ENCODE measurements at regions not wholly inside any gene's neighbourhood (a gene's known extent, or its start where the extent isn't known, plus 50 kb on each side); places are given as distances from the start of the nearest gene placed in this dataset.

DNA sequence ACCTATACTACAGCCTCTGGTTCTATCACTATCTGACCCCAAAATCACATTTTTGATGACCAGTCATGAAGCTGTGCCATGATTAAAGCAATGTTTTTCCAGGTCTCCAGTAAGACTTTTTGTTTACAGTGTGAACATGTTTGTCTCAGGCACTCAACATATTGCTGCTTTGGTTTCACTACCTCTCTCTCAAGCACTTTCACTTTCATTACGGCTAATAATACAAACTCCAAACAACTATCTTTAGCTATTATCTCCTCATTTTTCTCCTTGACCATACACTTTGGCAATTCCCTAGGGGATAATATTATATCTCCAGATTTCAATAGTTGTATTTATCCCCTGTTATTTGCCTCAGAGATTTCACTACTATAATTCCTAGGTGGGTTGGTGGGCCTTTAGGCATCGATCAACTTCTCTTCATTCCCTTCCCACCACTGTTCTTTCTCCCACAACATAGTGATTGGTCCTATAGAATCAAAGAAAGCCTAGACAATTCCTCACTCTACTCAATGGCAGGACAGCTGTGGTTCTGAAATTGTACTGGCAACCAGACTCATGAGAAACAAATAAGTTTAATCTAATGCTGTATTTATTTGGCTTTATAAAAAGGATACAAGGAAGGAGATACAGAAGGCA is 261.4 kb upstream of the ZWINT start:
- no peak for DNase-seq
- ATAC-seq = no peak
- no peaks in the 10 kb centered on the region for H3K36me3 Mint-ChIP-seq (ENCODE audit: low read depth)
- H3K9me3 Mint-ChIP-seq = peaks cover 12% of the 10 kb centered on the region
- H3K4me3 Mint-ChIP-seq = no peak overlapping the region
- no peak overlapping the region for H3K27ac Mint-ChIP-seq
- TF ChIP-seq, protein P1, sequence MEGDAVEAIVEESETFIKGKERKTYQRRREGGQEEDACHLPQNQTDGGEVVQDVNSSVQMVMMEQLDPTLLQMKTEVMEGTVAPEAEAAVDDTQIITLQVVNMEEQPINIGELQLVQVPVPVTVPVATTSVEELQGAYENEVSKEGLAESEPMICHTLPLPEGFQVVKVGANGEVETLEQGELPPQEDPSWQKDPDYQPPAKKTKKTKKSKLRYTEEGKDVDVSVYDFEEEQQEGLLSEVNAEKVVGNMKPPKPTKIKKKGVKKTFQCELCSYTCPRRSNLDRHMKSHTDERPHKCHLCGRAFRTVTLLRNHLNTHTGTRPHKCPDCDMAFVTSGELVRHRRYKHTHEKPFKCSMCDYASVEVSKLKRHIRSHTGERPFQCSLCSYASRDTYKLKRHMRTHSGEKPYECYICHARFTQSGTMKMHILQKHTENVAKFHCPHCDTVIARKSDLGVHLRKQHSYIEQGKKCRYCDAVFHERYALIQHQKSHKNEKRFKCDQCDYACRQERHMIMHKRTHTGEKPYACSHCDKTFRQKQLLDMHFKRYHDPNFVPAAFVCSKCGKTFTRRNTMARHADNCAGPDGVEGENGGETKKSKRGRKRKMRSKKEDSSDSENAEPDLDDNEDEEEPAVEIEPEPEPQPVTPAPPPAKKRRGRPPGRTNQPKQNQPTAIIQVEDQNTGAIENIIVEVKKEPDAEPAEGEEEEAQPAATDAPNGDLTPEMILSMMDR (IDR thresholded peaks at IDR 0.05) = no peak
- ChIA-PET POLR2A (no interaction called here), CTCF (no interaction called here)
- intact Hi-C loops (cut with micrococcal nuclease) = no loop called here
- no peaks in the 10 kb centered on the region for H3K4me1 Mint-ChIP-seq (ENCODE audit: low read depth)
- H3K27me3 Mint-ChIP-seq = no peaks in the 10 kb centered on the region

DNA sequence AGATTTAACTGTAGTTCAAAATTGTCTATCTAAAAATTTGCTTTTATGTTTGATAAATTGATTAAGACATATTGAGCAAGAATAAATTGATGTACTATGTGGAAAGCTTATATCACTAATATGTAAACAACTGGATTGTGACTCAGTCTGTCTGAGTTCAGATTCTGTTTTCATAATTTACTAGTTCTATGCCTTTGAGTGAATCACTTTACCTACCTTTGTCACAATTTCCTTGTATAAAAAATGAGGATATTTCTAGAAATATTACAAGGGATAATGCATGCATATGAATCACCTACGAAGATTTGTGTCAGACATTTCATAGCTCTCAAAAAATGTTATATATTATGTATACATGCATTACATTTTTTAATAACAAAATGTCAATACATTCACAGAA is 245.1 kb upstream of the ZWINT start:
- Mint-ChIP-seq H3K4me1 (ENCODE audit: low read depth) (no peaks in the 10 kb centered on the region), H3K27me3 (no peaks in the 10 kb centered on the region), H3K36me3 (ENCODE audit: low read depth) (no peaks in the 10 kb centered on the region), H3K4me3 (no peak overlapping the region), H3K9me3 (no peaks in the 10 kb centered on the region), H3K27ac (no peak overlapping the region)
- TF ChIP-seq, protein P1 (IDR thresholded peaks at IDR 0.05) = no peak
- DNase-seq (no peak), ATAC-seq (no peak)
- POLR2A ChIA-PET = no interaction called here
- intact Hi-C loops (cut with micrococcal nuclease) = no loop called here
- CTCF ChIA-PET = no interaction called here

DNA sequence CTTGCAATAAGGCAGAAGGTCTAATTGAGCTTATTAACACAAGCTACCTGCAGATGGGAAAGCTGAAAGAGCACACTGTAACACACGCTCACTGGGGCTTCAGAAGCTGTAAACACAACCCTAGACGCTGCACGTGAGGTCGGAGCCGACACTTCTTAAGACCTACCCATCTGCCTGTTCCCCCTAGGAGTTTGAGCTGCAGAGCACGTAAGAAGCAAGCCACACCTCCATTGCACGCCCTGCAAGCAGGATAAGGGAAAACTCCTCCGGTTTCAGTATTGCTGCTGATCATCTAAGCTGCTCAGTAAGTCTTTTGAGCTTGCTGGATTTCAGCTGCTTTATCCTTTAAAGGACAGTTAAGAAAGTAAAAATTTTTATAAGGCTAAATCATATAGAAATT is 244.0 kb upstream of the ZWINT start:
- POLR2A ChIA-PET = no interaction called here
- ATAC-seq (no peak), DNase-seq (no peak)
- Mint-ChIP-seq H3K27me3 (no peaks in the 10 kb centered on the region), H3K9me3 (no peaks in the 10 kb centered on the region), H3K4me3 (no peak overlapping the region), H3K36me3 (ENCODE audit: low read depth) (no peaks in the 10 kb centered on the region), H3K27ac (no peak overlapping the region), H3K4me1 (ENCODE audit: low read depth) (no peaks in the 10 kb centered on the region)
- intact Hi-C loops (cut with micrococcal nuclease) = no loop called here
- TF ChIP-seq, protein P1 (IDR thresholded peaks at IDR 0.05) = no peak
- CTCF ChIA-PET = interaction anchor here (1.3 kb wide), 1 partner anchor 10 kb away, joined by 3 read pairs; no protein-coding TSS in a partner anchor

DNA sequence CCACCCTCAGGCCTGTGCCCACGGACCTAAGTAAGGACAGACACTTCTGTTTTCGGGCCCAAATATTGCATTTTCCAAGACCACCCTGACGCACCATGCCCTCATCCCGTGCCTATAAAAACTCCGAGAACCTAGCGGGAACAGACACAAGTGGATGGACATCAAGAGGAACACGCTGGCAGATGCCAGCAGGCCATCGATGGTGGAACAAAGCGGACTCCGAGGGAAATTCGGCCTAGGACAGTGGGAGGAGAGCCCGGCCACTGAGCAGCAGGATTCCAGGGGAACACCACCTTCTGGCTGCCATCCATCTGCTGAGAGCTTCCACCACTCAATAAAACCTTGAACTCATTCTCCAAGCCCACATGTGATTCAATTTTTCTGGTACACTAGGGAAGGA is 243.6 kb upstream of the ZWINT start:
- CTCF ChIA-PET = interaction anchor here (1.3 kb wide), 1 partner anchor 10 kb away, joined by 3 read pairs; no protein-coding TSS in a partner anchor
- POLR2A ChIA-PET = no interaction called here
- H3K36me3 Mint-ChIP-seq (ENCODE audit: low read depth) = no peaks in the 10 kb centered on the region
- intact Hi-C loops (cut with micrococcal nuclease) = no loop called here
- no peaks in the 10 kb centered on the region for H3K9me3 Mint-ChIP-seq
- H3K4me1 Mint-ChIP-seq (ENCODE audit: low read depth) = no peaks in the 10 kb centered on the region
- ATAC-seq = no peak
- H3K4me3 Mint-ChIP-seq = no peak overlapping the region
- no peak overlapping the region for H3K27ac Mint-ChIP-seq
- no peaks in the 10 kb centered on the region for H3K27me3 Mint-ChIP-seq
- DNase-seq = no peak
- TF ChIP-seq, protein P1 (IDR thresholded peaks at IDR 0.05) = no peak

DNA sequence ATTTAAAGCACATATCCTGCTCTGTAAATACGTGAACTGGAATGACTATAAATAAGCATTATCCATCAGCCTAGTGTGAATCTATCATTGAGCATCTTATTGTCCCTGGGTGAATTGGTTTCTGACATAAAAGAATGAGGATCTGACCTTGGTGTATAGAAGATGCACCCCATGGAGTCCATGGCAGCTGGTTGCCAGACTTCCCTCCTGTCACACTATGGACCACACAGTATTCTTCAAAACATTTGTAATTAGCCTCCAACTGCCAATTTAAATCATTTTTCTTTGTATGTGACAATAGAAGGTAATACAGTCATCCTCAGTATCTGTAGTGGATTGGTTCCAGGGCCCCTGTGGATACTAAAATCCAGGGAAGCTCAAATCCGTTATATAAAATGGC is 238.1 kb upstream of the ZWINT start:
- Mint-ChIP-seq H3K4me3 (no peak overlapping the region), H3K4me1 (ENCODE audit: low read depth) (no peaks in the 10 kb centered on the region), H3K36me3 (ENCODE audit: low read depth) (no peaks in the 10 kb centered on the region), H3K9me3 (peaks cover 3% of the 10 kb centered on the region), H3K27me3 (no peaks in the 10 kb centered on the region), H3K27ac (no peak overlapping the region)
- intact Hi-C loops (cut with micrococcal nuclease) = no loop called here
- CTCF ChIA-PET = no interaction called here
- no peak for DNase-seq
- ATAC-seq = no peak
- TF ChIP-seq, protein P1 (IDR thresholded peaks at IDR 0.05) = no peak
- POLR2A ChIA-PET = no interaction called here

All from activated CD8-positive, alpha-beta T cell treated with anti-CD3 and anti-CD28 coated beads for 36 hours (primary cell).